ENCODE measurements at regions not wholly inside any gene's neighbourhood (a gene's known extent, or its start where the extent isn't known, plus 50 kb on each side); places are given as distances from the start of the nearest gene placed in this dataset.

GRCh38 chr3:30354513-30354912, 251.9 kb upstream of the TGFBR2 start:
- no peak for DNase-seq
- in situ Hi-C loops (cut with HindIII; ENCODE audit: low pct_ligation_motif_present, low pct_unique_long_range_greater_than_20kb, low sequenced_read_pairs), result no loop called here

GRCh38 chr3:30354972-30355371, 251.4 kb upstream of the TGFBR2 start:
- no peak for DNase-seq
- in situ Hi-C loops (cut with HindIII; ENCODE audit: low pct_ligation_motif_present, low pct_unique_long_range_greater_than_20kb, low sequenced_read_pairs), result no loop called here

- peak; percentile 80 for DNase-seq
- in situ Hi-C loops (cut with HindIII; ENCODE audit: low pct_ligation_motif_present, low pct_unique_long_range_greater_than_20kb, low sequenced_read_pairs), result no loop called here
Observed at GRCh38 chr3:30355622-30356021, 250.8 kb upstream of the TGFBR2 start.

- no peak for DNase-seq
- in situ Hi-C loops (cut with HindIII; ENCODE audit: low pct_ligation_motif_present, low pct_unique_long_range_greater_than_20kb, low sequenced_read_pairs), result no loop called here
Observed at GRCh38 chr3:30356866-30357753, 249.3 kb upstream of the TGFBR2 start.

- in situ Hi-C loops (cut with HindIII; ENCODE audit: low pct_ligation_motif_present, low pct_unique_long_range_greater_than_20kb, low sequenced_read_pairs), result no loop called here
- DNase-seq, result no peak
Observed at GRCh38 chr3:30357897-30358296, 248.5 kb upstream of the TGFBR2 start.

GRCh38 chr3:30358871-30359270, 247.5 kb upstream of the TGFBR2 start:
- no peak for DNase-seq
- in situ Hi-C loops (cut with HindIII; ENCODE audit: low pct_ligation_motif_present, low pct_unique_long_range_greater_than_20kb, low sequenced_read_pairs), result no loop called here

GRCh38 chr3:30368978-30369377, 237.4 kb upstream of the TGFBR2 start:
- in situ Hi-C loops (cut with HindIII; ENCODE audit: low pct_ligation_motif_present, low pct_unique_long_range_greater_than_20kb, low sequenced_read_pairs), result no loop called here
- no peak for DNase-seq

- in situ Hi-C loops (cut with HindIII; ENCODE audit: low pct_ligation_motif_present, low pct_unique_long_range_greater_than_20kb, low sequenced_read_pairs), result no loop called here
- no peak for DNase-seq
Observed at GRCh38 chr3:30370681-30371271, 235.6 kb upstream of the TGFBR2 start.

- no peak for DNase-seq
- in situ Hi-C loops (cut with HindIII; ENCODE audit: low pct_ligation_motif_present, low pct_unique_long_range_greater_than_20kb, low sequenced_read_pairs), result no loop called here
Observed at GRCh38 chr3:30372837-30373236, 233.6 kb upstream of the TGFBR2 start.

- no peak for DNase-seq
- in situ Hi-C loops (cut with HindIII; ENCODE audit: low pct_ligation_motif_present, low pct_unique_long_range_greater_than_20kb, low sequenced_read_pairs), result no loop called here
Observed at GRCh38 chr3:30384546-30385072, 221.8 kb upstream of the TGFBR2 start.

- no peak for DNase-seq
- in situ Hi-C loops (cut with HindIII; ENCODE audit: low pct_ligation_motif_present, low pct_unique_long_range_greater_than_20kb, low sequenced_read_pairs), result no loop called here
Observed at GRCh38 chr3:30393079-30393478, 213.3 kb upstream of the TGFBR2 start.

- DNase-seq, result no peak
- in situ Hi-C loops (cut with HindIII; ENCODE audit: low pct_ligation_motif_present, low pct_unique_long_range_greater_than_20kb, low sequenced_read_pairs), result no loop called here
Observed at GRCh38 chr3:30397030-30397429, 209.4 kb upstream of the TGFBR2 start.

- in situ Hi-C loops (cut with HindIII; ENCODE audit: low pct_ligation_motif_present, low pct_unique_long_range_greater_than_20kb, low sequenced_read_pairs), result no loop called here
- DNase-seq, result peak; percentile 4
Observed at GRCh38 chr3:30399394-30400181, 206.8 kb upstream of the TGFBR2 start.

GRCh38 chr3:30400926-30401325, 205.5 kb upstream of the TGFBR2 start:
- DNase-seq, result no peak
- in situ Hi-C loops (cut with HindIII; ENCODE audit: low pct_ligation_motif_present, low pct_unique_long_range_greater_than_20kb, low sequenced_read_pairs), result no loop called here

- DNase-seq, result no peak
- in situ Hi-C loops (cut with HindIII; ENCODE audit: low pct_ligation_motif_present, low pct_unique_long_range_greater_than_20kb, low sequenced_read_pairs), result no loop called here
Observed at GRCh38 chr3:30401971-30402370, 204.4 kb upstream of the TGFBR2 start.

- in situ Hi-C loops (cut with HindIII; ENCODE audit: low pct_ligation_motif_present, low pct_unique_long_range_greater_than_20kb, low sequenced_read_pairs), result no loop called here
Observed at GRCh38 chr3:30407651-30408050, 198.8 kb upstream of the TGFBR2 start.

GRCh38 chr3:30408105-30408557, 198.3 kb upstream of the TGFBR2 start:
- no peak for DNase-seq
- in situ Hi-C loops (cut with HindIII; ENCODE audit: low pct_ligation_motif_present, low pct_unique_long_range_greater_than_20kb, low sequenced_read_pairs), result no loop called here

More at GRCh38 chr3:30407651-30408050, 198.8 kb upstream of the TGFBR2 start:
- DNase-seq, result no peak

- in situ Hi-C loops (cut with HindIII; ENCODE audit: low pct_ligation_motif_present, low pct_unique_long_range_greater_than_20kb, low sequenced_read_pairs), result no loop called here
- no peak for DNase-seq
Observed at GRCh38 chr3:30418443-30418842, 188.0 kb upstream of the TGFBR2 start.

- in situ Hi-C loops (cut with HindIII; ENCODE audit: low pct_ligation_motif_present, low pct_unique_long_range_greater_than_20kb, low sequenced_read_pairs), result no loop called here
- no peak for DNase-seq
Observed at GRCh38 chr3:30421266-30421665, 185.1 kb upstream of the TGFBR2 start.
